GM21367 (cell line): ENCODE measurements at regions not wholly inside any gene's neighbourhood (a gene's known extent, or its start where the extent isn't known, plus 50 kb on each side); places are given as distances from the start of the nearest gene placed in this dataset.
A peak's percentile ranks its signal among the peaks of the same experiment; 100 is the strongest.
"Not testable (repeated sequence)": the region's sequence is repeated elsewhere in the genome, so short reads cannot be mapped to it uniquely, and the experiment has no call there.

Source experiments
- ATAC-seq: cut with Tn5 transposase; IDR thresholded peaks from one replicate; pipeline ENCODE4 v1.9.1; 2021; ENCODE audit not compliant: unreplicated experiment

GRCh38 chr3:28139288-28139687, 102.1 kb upstream of the CMC1 start:
- ATAC-seq: no peak

GRCh38 chr3:28139967-28140634, 101.3 kb upstream of the CMC1 start:
- ATAC-seq: no peak

DNA sequence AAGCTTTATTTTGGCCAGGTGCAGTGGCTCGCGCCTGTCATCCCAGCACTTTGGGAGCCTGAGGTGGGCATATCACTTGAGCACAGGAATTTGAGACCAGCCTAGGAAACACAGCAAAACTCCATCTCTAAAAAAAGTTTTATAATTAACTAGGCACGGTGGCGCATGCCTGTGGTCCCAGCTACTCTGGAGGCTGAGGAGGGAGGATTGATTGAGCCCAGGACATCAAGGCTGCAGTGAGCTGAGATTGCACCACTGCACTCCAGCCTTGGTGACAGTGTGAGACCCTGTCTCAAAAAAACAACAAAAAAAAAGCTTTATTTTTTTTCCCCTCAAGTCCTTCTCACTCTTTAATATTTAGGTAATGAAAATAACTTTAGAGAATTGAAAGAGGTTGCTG, 100.8 kb upstream of the CMC1 start:
- ATAC-seq: no peak

- ATAC-seq: no peak
Observed at GRCh38 chr3:28149960-28150359, 91.5 kb upstream of the CMC1 start.

DNA sequence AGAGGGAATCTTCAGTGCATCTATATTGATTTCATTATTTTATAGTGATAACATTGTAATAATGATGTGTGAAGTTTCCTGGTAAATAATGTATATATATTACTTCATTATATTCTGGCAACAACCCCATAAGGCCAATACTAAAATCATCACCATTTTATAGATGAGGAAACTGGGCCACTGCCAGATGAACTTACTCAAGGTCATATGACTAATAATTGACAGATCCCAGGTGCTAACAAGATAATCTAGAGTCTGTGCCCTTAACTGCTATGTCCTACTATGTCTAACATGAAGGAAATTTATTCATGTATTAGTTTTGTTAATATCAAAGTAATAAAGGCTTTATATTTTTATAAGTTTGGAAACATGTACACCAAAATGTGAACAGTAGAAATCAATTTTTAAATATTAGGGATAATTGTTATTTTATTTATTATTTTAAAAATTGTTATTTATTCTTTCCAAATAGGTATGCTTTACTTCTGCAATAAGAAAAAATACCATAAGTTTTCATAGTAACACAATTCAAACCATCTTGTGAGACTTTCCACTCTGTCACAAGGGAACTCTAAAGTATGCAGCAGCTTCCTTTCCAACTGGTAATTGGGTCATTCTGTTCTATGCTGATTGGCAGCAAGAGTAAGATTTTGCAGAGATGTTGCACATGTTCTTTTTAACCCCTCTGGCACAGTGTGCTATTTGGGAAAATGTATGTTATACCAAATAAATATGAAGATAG, 90.8 kb upstream of the CMC1 start:
- ATAC-seq: no peak

DNA sequence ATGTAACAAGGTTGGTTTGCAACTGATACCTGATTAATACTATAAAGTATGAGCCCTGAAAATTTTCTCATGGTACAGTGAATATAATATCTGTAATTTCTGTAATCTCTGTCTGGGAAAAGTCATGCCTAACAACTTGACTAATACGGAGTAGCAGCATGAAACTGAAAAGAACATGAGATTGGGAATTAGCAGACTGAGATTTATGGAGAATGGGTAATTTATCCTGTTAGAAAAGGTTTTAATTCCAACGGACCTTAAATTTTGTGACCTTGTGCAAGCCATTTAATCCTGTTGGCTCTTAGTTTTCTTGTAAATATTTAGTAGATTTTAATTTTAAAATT, 90.2 kb upstream of the CMC1 start:
- ATAC-seq: no peak

- peak; percentile 92 for ATAC-seq
Observed at GRCh38 chr3:28151608-28152228, 89.7 kb upstream of the CMC1 start.

GRCh38 chr3:28155631-28156030, 85.8 kb upstream of the CMC1 start:
- no peak for ATAC-seq

DNA sequence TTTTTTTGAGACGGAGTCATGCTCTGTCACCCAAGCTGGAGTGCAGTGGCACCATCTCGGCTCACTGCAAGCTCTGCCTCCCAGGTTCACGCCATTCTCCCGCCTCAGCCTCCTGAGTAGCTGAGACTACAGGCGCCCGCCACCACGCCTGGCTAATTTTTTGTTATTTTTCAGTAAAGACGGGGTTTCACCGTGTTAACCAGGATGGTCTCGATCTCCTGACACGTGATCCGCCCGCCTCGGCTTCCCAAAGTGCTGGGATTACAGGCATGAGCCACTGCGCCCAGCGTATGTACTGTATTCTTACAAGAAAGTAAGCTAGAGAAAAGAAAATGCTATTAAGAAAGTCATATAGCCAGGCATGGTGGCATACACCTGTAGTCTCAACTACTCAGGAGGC, 84.8 kb upstream of the CMC1 start:
- not testable (repeated sequence) for ATAC-seq

DNA sequence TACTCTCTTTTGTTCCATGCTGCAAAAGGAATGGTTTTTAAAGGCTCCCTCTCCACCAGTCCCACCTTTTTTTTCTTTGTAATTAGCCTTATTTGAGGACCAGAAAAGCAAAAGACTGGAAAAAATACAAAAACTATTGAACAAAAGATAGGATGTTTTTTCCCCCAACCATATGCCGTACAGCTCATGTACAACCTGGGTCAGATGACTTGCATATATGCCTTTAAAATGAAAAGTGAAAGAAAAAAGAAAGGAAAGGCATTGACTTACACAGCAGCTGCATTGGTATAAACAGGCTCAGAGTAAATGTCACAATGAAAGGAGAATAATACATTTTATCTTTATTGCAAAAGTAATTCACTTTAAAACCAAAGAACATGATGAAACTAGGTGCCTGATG, 69.5 kb upstream of the CMC1 start:
- peak; percentile 67 for ATAC-seq

GRCh38 chr3:28172748-28173147, 68.7 kb upstream of the CMC1 start:
- ATAC-seq: no peak

- ATAC-seq: no peak
Observed at GRCh38 chr3:28173836-28174235, 67.6 kb upstream of the CMC1 start.

GRCh38 chr3:28186748-28187147, 54.7 kb upstream of the CMC1 start:
- no peak for ATAC-seq

DNA sequence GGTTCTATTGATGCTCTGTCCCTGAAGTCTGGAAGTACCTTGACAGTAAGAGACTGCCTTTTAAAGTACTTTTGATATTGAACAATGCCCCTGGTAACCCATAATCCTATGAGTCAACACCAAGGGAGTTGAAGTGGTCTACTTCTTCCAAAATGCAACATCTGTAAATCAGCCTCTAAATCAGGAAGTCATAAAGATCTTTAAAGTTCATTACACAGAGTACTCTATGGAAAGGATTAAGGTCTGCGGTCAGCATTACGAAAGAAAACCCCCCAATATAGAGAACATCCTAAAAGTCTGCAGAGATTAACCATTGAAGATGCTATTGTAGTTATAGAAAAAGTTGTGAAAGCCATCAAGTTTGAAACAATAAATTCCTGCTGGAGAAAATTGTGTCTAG, 52.7 kb upstream of the CMC1 start:
- ATAC-seq: no peak

DNA sequence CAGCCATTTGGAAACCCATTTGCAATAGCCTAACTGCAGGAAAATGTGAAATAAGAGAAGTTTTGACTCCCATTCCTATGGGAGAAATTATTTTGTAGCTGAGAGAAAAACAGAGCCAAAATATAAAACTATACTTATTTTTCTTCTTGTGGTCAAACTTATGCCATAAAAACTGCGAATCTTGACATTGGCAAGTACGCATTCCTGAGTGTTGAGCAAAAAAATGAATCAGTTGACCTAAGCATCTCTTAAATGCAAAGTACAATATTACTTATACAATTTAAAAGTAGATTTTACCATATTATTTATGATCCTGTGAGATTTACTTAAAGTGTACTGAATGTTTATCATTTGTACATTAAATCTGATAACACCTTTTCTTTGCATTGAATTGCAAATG, 50.1 kb upstream of the CMC1 start:
- ATAC-seq: no peak
